Suprapubic skin (tissue), 3 donors: ENCODE measurements at regions not wholly inside any gene's neighbourhood (a gene's known extent, or its start where the extent isn't known, plus 50 kb on each side); places are given as distances from the start of the nearest gene placed in this dataset.

ENCODE experiments used
- CTCF ChIP-seq, 2 donors: fragments of 200-600 bp in 1 of 2; fragments of 450-650 bp in 1 of 2; sonication (generic) in 1 of 2; IDR thresholded peaks; one replicate each; pipeline ENCODE4 v1.5.1; 2016 to 2019; ENCODE audit warnings: antibody characterized with exemption in 2 of 2, mild to moderate bottlenecking in 1 of 2, moderate library complexity in 1 of 2
- POLR2A ChIP-seq, 2 donors: fragments of 450-650 bp; IDR thresholded peaks; one replicate each; pipeline ENCODE4 v1.6.1; 2017; ENCODE audit warnings: antibody characterized with exemption in 2 of 2, mild to moderate bottlenecking in 2 of 2, moderate library complexity in 2 of 2

GRCh38 chr3:132834356-132834755 is 112.1 kb upstream of the NPHP3 start:
- TF ChIP-seq CTCF (IDR thresholded peaks at IDR 0.05) (no peak), POLR2A (IDR thresholded peaks at IDR 0.05) (no peak)
